ENCODE measurements at regions not wholly inside any gene's neighbourhood (a gene's known extent, or its start where the extent isn't known, plus 50 kb on each side); places are given as distances from the start of the nearest gene placed in this dataset.

GRCh38 chr1:214830941-214831340 is 227.9 kb downstream of the CENPF start:
- TF ChIP-seq GATA2 (IDR thresholded peaks at IDR 0.05; ENCODE audit: low read depth, low read length) (no peak), GATA3 (IDR thresholded peaks at IDR 0.05; ENCODE audit: low read depth, low read length) (no peak)
